HEK293 (cell line): ENCODE measurements at regions not wholly inside any gene's neighbourhood (a gene's known extent, or its start where the extent isn't known, plus 50 kb on each side); places are given as distances from the start of the nearest gene placed in this dataset.

Source experiments
- CTCF ChIA-PET: fragments of 350-600 bp; formaldehyde crosslinking; extraction: SDS; loops from one replicate; lab custom pipeline; 2021; ENCODE audit warnings: antibody characterized with exemption; lab: Yijun Ruan, JAX
- POLR2A ChIA-PET: fragments of 300-600 bp; formaldehyde crosslinking; extraction: SDS; loops from one replicate; lab custom pipeline; 2020; ENCODE audit warnings: antibody characterized with exemption, inconsistent platforms; lab: Yijun Ruan, JAX
- H3K27ac ChIP-seq: fragments of 200-500 bp; sonication (Bioruptor generic); 2 replicates; pipeline ENCODE4 v1.5.1; 2014; ENCODE audit warnings: low read depth, low read length, control low read depth, inconsistent platforms; ENCODE audit errors: extremely low read depth
- H3K36me3 ChIP-seq, 2 experiments: fragments of 200-500 bp in 1 of 2; sonication (Bioruptor generic) in 1 of 2; 1 replicate in 1 of 2; 2 replicates in 1 of 2; pipeline ENCODE4 v1.5.1; 2014 to 2017; ENCODE audit warnings: inconsistent platforms in 2 of 2, low read length in 2 of 2; ENCODE audit not compliant: control insufficient read depth in 2 of 2, insufficient read depth in 1 of 2
- H3K4me1 ChIP-seq: fragments of 200-500 bp; sonication (Bioruptor generic); 2 replicates; pipeline ENCODE4 v1.5.1; 2014; ENCODE audit warnings: mild to moderate bottlenecking, low read length, inconsistent platforms; ENCODE audit not compliant: control insufficient read depth, insufficient read depth
- H3K4me3 ChIP-seq: 2 replicates; pipeline ENCODE4 v1.5.1; 2011; ENCODE audit warnings: low read depth, mild to moderate bottlenecking, control low read depth, low read length, moderate library complexity
- H3K9me3 ChIP-seq: fragments of 200-500 bp; sonication (Bioruptor generic); 2 replicates; pipeline ENCODE4 v1.5.1; 2014; ENCODE audit warnings: low read depth, low read length, inconsistent platforms; ENCODE audit not compliant: control insufficient read depth, insufficient read depth
- EGR2 ChIP-seq: fragments of 450-650 bp; formaldehyde crosslinking; IDR thresholded peaks from 2 replicates; pipeline ENCODE4 v1.5.1; 2016; ENCODE audit warnings: low read depth, missing biosample characterization, missing genetic modification characterization
- KLF10 ChIP-seq: fragments of 450-650 bp; IDR thresholded peaks from 2 replicates; pipeline ENCODE4 v1.5.1; 2018; ENCODE audit warnings: missing biosample characterization, mild to moderate bottlenecking, missing genetic modification characterization
- TRIM28 ChIP-seq: IDR thresholded peaks from 2 replicates; pipeline ENCODE4 v1.6.1; 2011; ENCODE audit warnings: low read length, control low read depth, borderline replicate concordance
- ZFP3 ChIP-seq: fragments of 450-650 bp; formaldehyde crosslinking; IDR thresholded peaks from 2 replicates; pipeline ENCODE4 v1.5.1; 2016; ENCODE audit warnings: low read depth, missing biosample characterization, missing genetic modification characterization
- ZNF248 ChIP-seq: fragments of 450-650 bp; formaldehyde crosslinking; IDR thresholded peaks from 2 replicates; pipeline ENCODE4 v1.5.1; 2017; ENCODE audit warnings: missing biosample characterization, missing genetic modification characterization
- ZNF280C ChIP-seq: fragments of 450-650 bp; formaldehyde crosslinking; IDR thresholded peaks from 2 replicates; pipeline ENCODE4 v1.5.1; 2016; ENCODE audit warnings: missing biosample characterization, missing genetic modification characterization
- ZNF292 ChIP-seq: fragments of 450-650 bp; formaldehyde crosslinking; IDR thresholded peaks from 2 replicates; pipeline ENCODE4 v1.5.1; 2016; ENCODE audit warnings: low read depth, missing biosample characterization, missing genetic modification characterization, borderline replicate concordance
- ZNF311 ChIP-seq: fragments of 450-650 bp; formaldehyde crosslinking; IDR thresholded peaks from 2 replicates; pipeline ENCODE4 v1.5.1; 2017; ENCODE audit warnings: missing biosample characterization, missing genetic modification characterization, borderline replicate concordance
- ZNF398 ChIP-seq: fragments of 450-650 bp; formaldehyde crosslinking; IDR thresholded peaks from 2 replicates; pipeline ENCODE4 v1.5.1; 2017; ENCODE audit warnings: missing biosample characterization, missing genetic modification characterization
- ZNF580 ChIP-seq: fragments of 450-650 bp; formaldehyde crosslinking; IDR thresholded peaks from 2 replicates; pipeline ENCODE4 v1.5.1; 2016; ENCODE audit warnings: missing biosample characterization, missing genetic modification characterization
- ZNF624 ChIP-seq: fragments of 450-650 bp; formaldehyde crosslinking; IDR thresholded peaks from 2 replicates; pipeline ENCODE4 v1.5.1; 2017; ENCODE audit warnings: missing biosample characterization, missing genetic modification characterization
- ZNF660 ChIP-seq: fragments of 450-650 bp; IDR thresholded peaks from 2 replicates; pipeline ENCODE4 v1.5.1; 2018; ENCODE audit warnings: missing biosample characterization, mild to moderate bottlenecking, missing genetic modification characterization
- ZNF701 ChIP-seq: fragments of 450-650 bp; formaldehyde crosslinking; IDR thresholded peaks from 2 replicates; pipeline ENCODE4 v1.5.1; 2016; ENCODE audit warnings: missing biosample characterization, missing genetic modification characterization
- TF ChIP-seq, protein P1 (sequence below): fragments of 450-650 bp; formaldehyde crosslinking; IDR thresholded peaks from 2 replicates; pipeline ENCODE4 v1.5.1; 2016; ENCODE audit warnings: missing biosample characterization, missing genetic modification characterization
- TF ChIP-seq, protein P2 (sequence below): fragments of 450-650 bp; formaldehyde crosslinking; IDR thresholded peaks from 2 replicates; pipeline ENCODE4 v1.5.1; 2016; ENCODE audit warnings: missing biosample characterization, missing genetic modification characterization

GRCh38 chr14:101457936-101458740, 103.2 kb upstream of the DIO3 start (continued):
- TF ChIP-seq, protein P1, sequence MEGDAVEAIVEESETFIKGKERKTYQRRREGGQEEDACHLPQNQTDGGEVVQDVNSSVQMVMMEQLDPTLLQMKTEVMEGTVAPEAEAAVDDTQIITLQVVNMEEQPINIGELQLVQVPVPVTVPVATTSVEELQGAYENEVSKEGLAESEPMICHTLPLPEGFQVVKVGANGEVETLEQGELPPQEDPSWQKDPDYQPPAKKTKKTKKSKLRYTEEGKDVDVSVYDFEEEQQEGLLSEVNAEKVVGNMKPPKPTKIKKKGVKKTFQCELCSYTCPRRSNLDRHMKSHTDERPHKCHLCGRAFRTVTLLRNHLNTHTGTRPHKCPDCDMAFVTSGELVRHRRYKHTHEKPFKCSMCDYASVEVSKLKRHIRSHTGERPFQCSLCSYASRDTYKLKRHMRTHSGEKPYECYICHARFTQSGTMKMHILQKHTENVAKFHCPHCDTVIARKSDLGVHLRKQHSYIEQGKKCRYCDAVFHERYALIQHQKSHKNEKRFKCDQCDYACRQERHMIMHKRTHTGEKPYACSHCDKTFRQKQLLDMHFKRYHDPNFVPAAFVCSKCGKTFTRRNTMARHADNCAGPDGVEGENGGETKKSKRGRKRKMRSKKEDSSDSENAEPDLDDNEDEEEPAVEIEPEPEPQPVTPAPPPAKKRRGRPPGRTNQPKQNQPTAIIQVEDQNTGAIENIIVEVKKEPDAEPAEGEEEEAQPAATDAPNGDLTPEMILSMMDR: no peak
- TF ChIP-seq ZNF248 (no peak), ZNF280C (tag by site-specific recombination) (no peak), ZNF624 (tag by site-specific recombination) (no peak), EGR2 (tag by site-specific recombination) (no peak)
- TF ChIP-seq, protein P2, sequence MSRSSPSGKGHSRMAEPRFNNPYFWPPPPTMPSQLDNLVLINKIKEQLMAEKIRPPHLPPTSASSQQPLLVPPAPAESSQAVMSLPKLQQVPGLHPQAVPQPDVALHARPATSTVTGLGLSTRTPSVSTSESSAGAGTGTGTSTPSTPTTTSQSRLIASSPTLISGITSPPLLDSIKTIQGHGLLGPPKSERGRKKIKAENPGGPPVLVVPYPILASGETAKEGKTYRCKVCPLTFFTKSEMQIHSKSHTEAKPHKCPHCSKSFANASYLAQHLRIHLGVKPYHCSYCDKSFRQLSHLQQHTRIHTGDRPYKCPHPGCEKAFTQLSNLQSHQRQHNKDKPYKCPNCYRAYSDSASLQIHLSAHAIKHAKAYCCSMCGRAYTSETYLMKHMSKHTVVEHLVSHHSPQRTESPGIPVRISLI: no peak
- TF ChIP-seq, all 188 proteins: peak for 0

DNA sequence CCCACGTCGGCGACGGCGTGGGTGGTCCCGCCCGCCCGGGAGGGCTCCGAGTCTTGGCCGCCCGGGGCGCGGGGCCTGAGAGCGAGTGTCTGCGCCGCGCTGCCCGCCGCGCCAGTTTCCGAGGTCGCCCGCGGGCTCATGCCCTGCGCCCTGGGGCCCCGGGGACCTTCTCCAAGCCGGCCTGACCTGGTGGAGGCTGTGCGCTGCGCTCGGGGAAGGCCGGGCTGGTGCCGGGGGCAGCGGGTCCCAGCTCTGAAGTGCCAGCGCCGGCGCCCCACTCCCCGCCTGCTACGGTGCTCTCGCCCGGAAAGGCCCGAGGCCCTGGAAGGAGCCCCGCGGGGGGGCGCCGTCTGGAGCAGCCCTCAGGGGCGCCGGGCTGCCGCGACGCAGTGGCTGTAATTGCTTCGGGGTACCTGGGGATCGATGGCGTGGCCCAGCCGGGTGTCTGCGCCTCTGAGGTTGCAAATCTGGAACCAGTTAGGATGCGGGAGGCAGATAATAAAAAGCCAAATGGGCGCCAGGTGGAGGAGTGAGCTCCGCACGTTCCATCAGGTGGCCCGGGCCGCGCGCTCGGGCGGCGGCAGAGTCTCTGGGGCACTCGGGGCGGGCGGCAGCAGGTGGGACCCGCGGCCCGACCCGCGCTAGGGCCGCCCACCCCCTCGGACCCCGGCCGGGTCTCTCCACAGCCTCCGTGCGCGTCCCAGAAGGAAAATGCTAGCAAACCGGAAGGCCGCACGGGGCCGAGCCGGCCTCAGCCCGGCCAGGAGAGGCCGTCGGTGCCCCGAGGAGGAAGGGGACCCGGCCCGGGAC, 102.3 kb upstream of the DIO3 start:
- ChIA-PET POLR2A (no interaction called here), CTCF (no interaction called here)
- no peak overlapping the region for H3K27ac ChIP-seq
- no peaks in the 10 kb centered on the region for H3K9me3 ChIP-seq
- TF ChIP-seq ZNF311 (tag by site-specific recombination) (no peak), TRIM28 (no peak), ZNF660 (tag by site-specific recombination) (no peak), KLF10 (tag by site-specific recombination) (no peak), ZNF701 (tag by site-specific recombination) (no peak), ZFP3 (tag by site-specific recombination) (no peak), ZNF580 (no peak), ZNF398 (tag by site-specific recombination) (no peak), ZNF292 (tag by site-specific recombination) (no peak)
- TF ChIP-seq, protein P1: no peak
- no peaks in the 10 kb centered on the region for H3K36me3 ChIP-seq
- H3K4me3 ChIP-seq: no peak overlapping the region
- H3K4me1 ChIP-seq: 0 out of 2 replicates have a peak, but pooled peaks cover 2% of the 10 kb centered on the region
